ENCODE measurements at regions not wholly inside any gene's neighbourhood (a gene's known extent, or its start where the extent isn't known, plus 50 kb on each side); places are given as distances from the start of the nearest gene placed in this dataset.

- Histone ChIP-seq H3K27me3 (replicated peaks; ENCODE audit: insufficient read depth, low read depth, low read length, poor library complexity) (no peaks in the 10 kb centered on the region), H3K4me1 (ENCODE audit: insufficient read depth, low read length, poor library complexity, severe bottlenecking) (peaks cover 30% of the 10 kb centered on the region), H3K4me3 (ENCODE audit: low read depth, low read length, poor library complexity, severe bottlenecking) (no peak overlapping the region), H3K36me3 (ENCODE audit: insufficient read depth, low read length, poor library complexity, severe bottlenecking) (no peaks in the 10 kb centered on the region), H3K27ac (ENCODE audit: low read depth, low read length, poor library complexity, severe bottlenecking) (no peak overlapping the region), H3K9me3 (ENCODE audit: low read depth, low read length, poor library complexity, severe bottlenecking) (no peaks in the 10 kb centered on the region)
- intact Hi-C loops (cut with micrococcal nuclease; ENCODE audit: unreplicated experiment): no loop called here
- BruUV-seq (replicated peaks): no TSS peak
- no peak for DNase-seq (ENCODE audit: low spot score)
- CTCF ChIA-PET: no interaction called here
- TF ChIP-seq CTCF (conservative IDR thresholded peaks at IDR 0.05; ENCODE audit: low read depth, low read length) (no peak), EZH2 (IDR thresholded peaks at IDR 0.05; ENCODE audit: borderline replicate concordance, low read depth, low read length, poor library complexity, severe bottlenecking) (no peak)
- POLR2A ChIA-PET (ENCODE audit: low non-redundant PET): no interaction called here
These were observed 55.2 kb upstream of the SLIT2 start for GRCh38 chr4:20196476-20196875.

GRCh38 chr4:20195071-20195885, 56.4 kb upstream of the SLIT2 start:
- Histone ChIP-seq H3K27me3 (replicated peaks; ENCODE audit: insufficient read depth, low read depth, low read length, poor library complexity) (no peaks in the 10 kb centered on the region), H3K4me1 (ENCODE audit: insufficient read depth, low read length, poor library complexity, severe bottlenecking) (peaks cover 30% of the 10 kb centered on the region), H3K27ac (ENCODE audit: low read depth, low read length, poor library complexity, severe bottlenecking) (peak overlapping the region; percentile 60), H3K9me3 (ENCODE audit: low read depth, low read length, poor library complexity, severe bottlenecking) (no peaks in the 10 kb centered on the region), H3K36me3 (ENCODE audit: insufficient read depth, low read length, poor library complexity, severe bottlenecking) (no peaks in the 10 kb centered on the region), H3K4me3 (ENCODE audit: low read depth, low read length, poor library complexity, severe bottlenecking) (no peak overlapping the region)
- intact Hi-C loops (cut with micrococcal nuclease; ENCODE audit: unreplicated experiment): no loop called here
- no peak for TF ChIP-seq CTCF (conservative IDR thresholded peaks at IDR 0.05; ENCODE audit: low read depth, low read length)
- no peak for TF ChIP-seq EZH2 (IDR thresholded peaks at IDR 0.05; ENCODE audit: borderline replicate concordance, low read depth, low read length, poor library complexity, severe bottlenecking)
- POLR2A ChIA-PET (ENCODE audit: low non-redundant PET): no interaction called here
- CTCF ChIA-PET: no interaction called here
- BruUV-seq (replicated peaks): no TSS peak
- peak; percentile 27 for DNase-seq (ENCODE audit: low spot score)

- Histone ChIP-seq H3K27ac (ENCODE audit: low read depth, low read length, poor library complexity, severe bottlenecking) (peak overlapping the region; percentile 60), H3K27me3 (replicated peaks; ENCODE audit: insufficient read depth, low read depth, low read length, poor library complexity) (no peaks in the 10 kb centered on the region), H3K9me3 (ENCODE audit: low read depth, low read length, poor library complexity, severe bottlenecking) (no peaks in the 10 kb centered on the region), H3K4me3 (ENCODE audit: low read depth, low read length, poor library complexity, severe bottlenecking) (no peak overlapping the region), H3K4me1 (ENCODE audit: insufficient read depth, low read length, poor library complexity, severe bottlenecking) (peaks cover 30% of the 10 kb centered on the region), H3K36me3 (ENCODE audit: insufficient read depth, low read length, poor library complexity, severe bottlenecking) (no peaks in the 10 kb centered on the region)
- DNase-seq (ENCODE audit: low spot score): peak; percentile 77
- intact Hi-C loops (cut with micrococcal nuclease; ENCODE audit: unreplicated experiment): no loop called here
- TF ChIP-seq CTCF (conservative IDR thresholded peaks at IDR 0.05; ENCODE audit: low read depth, low read length) (no peak), EZH2 (IDR thresholded peaks at IDR 0.05; ENCODE audit: borderline replicate concordance, low read depth, low read length, poor library complexity, severe bottlenecking) (no peak)
- CTCF ChIA-PET: no interaction called here
- POLR2A ChIA-PET (ENCODE audit: low non-redundant PET): no interaction called here
- BruUV-seq (replicated peaks): no TSS peak
These were observed 57.3 kb upstream of the SLIT2 start for GRCh38 chr4:20194123-20195013.
